ENCODE measurements at regions not wholly inside any gene's neighbourhood (a gene's known extent, or its start where the extent isn't known, plus 50 kb on each side); places are given as distances from the start of the nearest gene placed in this dataset.
"Not testable (repeated sequence)": the region's sequence is repeated elsewhere in the genome, so short reads cannot be mapped to it uniquely, and the experiment has no call there.

- Mint-ChIP-seq H3K4me3 (no peak overlapping the region), H3K9me3 (peaks cover 0 to 3% of the 10 kb centered on the region in 2 donors), H3K4me1 (no peaks in the 10 kb centered on the region), H3K27me3 (ENCODE audit: low read depth in 2 of 2) (no peaks in the 10 kb centered on the region), H3K36me3 (no peaks in the 10 kb centered on the region), H3K27ac (no peak overlapping the region)
- ATAC-seq (no peak), DNase-seq (no peak)
- intact Hi-C loops (cut with micrococcal nuclease), result no loop called here
- no peaks in the 10 kb centered on the region for H3K36me3 ChIP-seq (ENCODE audit: control insufficient read depth, insufficient read depth, low read length)
- H3K27me3 ChIP-seq (ENCODE audit: control insufficient read depth, insufficient read depth, low read length), result no peaks in the 10 kb centered on the region
- no peak overlapping the region for H3K4me3 ChIP-seq (ENCODE audit: low read length)
- H3K9me3 ChIP-seq (ENCODE audit: control insufficient read depth, insufficient read depth, low read length), result no peaks in the 10 kb centered on the region
- H3K4me1 ChIP-seq (ENCODE audit: control insufficient read depth, insufficient read depth, low read length), result no peaks in the 10 kb centered on the region
- TF ChIP-seq CTCF (IDR thresholded peaks at IDR 0.05), result no peak
- no peak overlapping the region for H3K27ac ChIP-seq (ENCODE audit: low read length)
- WGBS (ENCODE audit: insufficient coverage), result 89% methylated on average over 3 of the region's 6 CpGs
Observed at GRCh38 chr18:43830947-43831346, 553.7 kb upstream of the SYT4 start.

- H3K9me3 ChIP-seq (ENCODE audit: control insufficient read depth, insufficient read depth, low read length), result no peaks in the 10 kb centered on the region
- ATAC-seq (no peak), DNase-seq (no peak)
- no peaks in the 10 kb centered on the region for H3K36me3 ChIP-seq (ENCODE audit: control insufficient read depth, insufficient read depth, low read length)
- Mint-ChIP-seq H3K27me3 (ENCODE audit: low read depth in 2 of 2) (no peaks in the 10 kb centered on the region), H3K4me3 (no peak overlapping the region), H3K36me3 (no peaks in the 10 kb centered on the region), H3K9me3 (peaks cover 3 to 4% of the 10 kb centered on the region in 2 donors), H3K27ac (no peak overlapping the region), H3K4me1 (no peaks in the 10 kb centered on the region)
- H3K27ac ChIP-seq (ENCODE audit: low read length), result no peak overlapping the region
- H3K27me3 ChIP-seq (ENCODE audit: control insufficient read depth, insufficient read depth, low read length), result no peaks in the 10 kb centered on the region
- intact Hi-C loops (cut with micrococcal nuclease), result no loop called here
- 85% methylated on average over 1 of the region's 1 CpG for WGBS (ENCODE audit: insufficient coverage)
- no peaks in the 10 kb centered on the region for H3K4me1 ChIP-seq (ENCODE audit: control insufficient read depth, insufficient read depth, low read length)
- no peak for TF ChIP-seq CTCF (IDR thresholded peaks at IDR 0.05)
- H3K4me3 ChIP-seq (ENCODE audit: low read length), result no peak overlapping the region
Observed at GRCh38 chr18:43846299-43846698, 569.0 kb upstream of the SYT4 start.

- H3K27me3 ChIP-seq (ENCODE audit: control insufficient read depth, insufficient read depth, low read length), result no peaks in the 10 kb centered on the region
- H3K36me3 ChIP-seq (ENCODE audit: control insufficient read depth, insufficient read depth, low read length), result no peaks in the 10 kb centered on the region
- no peak overlapping the region for H3K4me3 ChIP-seq (ENCODE audit: low read length)
- Mint-ChIP-seq H3K9me3 (peaks cover 3 to 4% of the 10 kb centered on the region in 2 donors), H3K27me3 (ENCODE audit: low read depth in 2 of 2) (no peaks in the 10 kb centered on the region), H3K36me3 (no peaks in the 10 kb centered on the region), H3K4me3 (no peak overlapping the region), H3K27ac (no peak overlapping the region), H3K4me1 (no peaks in the 10 kb centered on the region)
- no peak for TF ChIP-seq CTCF (IDR thresholded peaks at IDR 0.05)
- H3K4me1 ChIP-seq (ENCODE audit: control insufficient read depth, insufficient read depth, low read length), result no peaks in the 10 kb centered on the region
- H3K27ac ChIP-seq (ENCODE audit: low read length), result no peak overlapping the region
- intact Hi-C loops (cut with micrococcal nuclease), result no loop called here
- ATAC-seq (no peak), DNase-seq (no peak)
- H3K9me3 ChIP-seq (ENCODE audit: control insufficient read depth, insufficient read depth, low read length), result no peaks in the 10 kb centered on the region
- WGBS (ENCODE audit: insufficient coverage), result 70% methylated on average over 8 of the region's 8 CpGs
Observed at GRCh38 chr18:43847164-43848091, 570.1 kb upstream of the SYT4 start.

GRCh38 chr18:43849831-43850230, 572.5 kb upstream of the SYT4 start:
- H3K27ac Mint-ChIP-seq; H3K4me1 Mint-ChIP-seq; H3K36me3 ChIP-seq (ENCODE audit: control insufficient read depth, insufficient read depth, low read length); H3K9me3 ChIP-seq (ENCODE audit: control insufficient read depth, insufficient read depth, low read length); H3K27me3 ChIP-seq (ENCODE audit: control insufficient read depth, insufficient read depth, low read length); H3K27me3 Mint-ChIP-seq (ENCODE audit: low read depth in 2 of 2); H3K4me3 Mint-ChIP-seq; H3K4me3 ChIP-seq (ENCODE audit: low read length); DNase-seq; H3K27ac ChIP-seq (ENCODE audit: low read length); intact Hi-C loops (cut with micrococcal nuclease); H3K36me3 Mint-ChIP-seq; ATAC-seq; H3K4me1 ChIP-seq (ENCODE audit: control insufficient read depth, insufficient read depth, low read length): not testable (repeated sequence)
- WGBS (ENCODE audit: insufficient coverage), result 79% methylated on average over 2 of the region's 2 CpGs
- peaks cover 6 to 11% of the 10 kb centered on the region in 2 donors for H3K9me3 Mint-ChIP-seq

All from natural killer cell (primary cell).